Activated CD4-positive, alpha-beta T cell treated with anti-CD3 and anti-CD28 coated beads, Interleukin-2, amount 50 U/mL, for 48 hours (primary cell): ENCODE measurements at regions not wholly inside any gene's neighbourhood (a gene's known extent, or its start where the extent isn't known, plus 50 kb on each side); places are given as distances from the start of the nearest gene placed in this dataset.

Source experiments
- DNase-seq, 2 experiments: peaks; one replicate each; pipeline ENCODE4 v3.0.0-alpha.2; 2020

DNA sequence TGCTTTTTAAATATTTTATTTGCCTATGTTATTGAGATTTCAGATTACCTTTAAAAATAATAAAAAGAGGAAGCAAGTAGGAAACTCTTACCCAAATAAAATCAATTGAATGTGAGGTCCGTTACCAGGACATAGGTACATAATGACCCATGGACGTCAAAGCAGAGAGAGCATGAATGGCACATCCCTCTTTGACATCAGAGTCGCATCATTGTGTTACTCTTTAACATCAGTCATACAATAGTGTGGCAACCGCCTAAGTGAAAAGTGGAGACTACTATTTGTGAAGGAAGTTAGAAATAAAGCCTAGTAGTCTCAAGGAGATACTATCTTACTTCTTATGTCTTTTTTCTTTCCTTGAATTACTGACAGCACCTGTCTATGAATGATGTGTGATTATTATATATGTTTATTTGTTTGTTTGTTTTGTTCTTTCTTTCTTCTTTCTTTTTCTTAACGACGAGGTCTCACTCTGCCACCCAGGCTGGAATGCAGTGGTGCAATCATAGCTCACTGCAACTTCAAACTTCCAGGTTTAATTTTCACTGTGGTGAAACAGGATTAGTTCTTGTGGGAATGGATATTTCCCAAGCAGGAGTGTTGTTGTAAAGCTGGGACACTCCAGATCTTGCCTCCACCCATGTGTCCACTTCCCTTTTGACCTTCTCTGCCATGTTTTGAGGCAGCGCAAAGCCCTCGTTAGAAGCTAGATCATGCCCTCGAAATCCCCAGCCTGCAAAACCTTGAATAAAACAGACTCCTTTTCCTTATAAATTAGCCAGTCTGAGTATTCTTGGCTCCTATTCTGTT is 407.2 kb upstream of the NETO1 start:
- DNase-seq, result no peak

DNA sequence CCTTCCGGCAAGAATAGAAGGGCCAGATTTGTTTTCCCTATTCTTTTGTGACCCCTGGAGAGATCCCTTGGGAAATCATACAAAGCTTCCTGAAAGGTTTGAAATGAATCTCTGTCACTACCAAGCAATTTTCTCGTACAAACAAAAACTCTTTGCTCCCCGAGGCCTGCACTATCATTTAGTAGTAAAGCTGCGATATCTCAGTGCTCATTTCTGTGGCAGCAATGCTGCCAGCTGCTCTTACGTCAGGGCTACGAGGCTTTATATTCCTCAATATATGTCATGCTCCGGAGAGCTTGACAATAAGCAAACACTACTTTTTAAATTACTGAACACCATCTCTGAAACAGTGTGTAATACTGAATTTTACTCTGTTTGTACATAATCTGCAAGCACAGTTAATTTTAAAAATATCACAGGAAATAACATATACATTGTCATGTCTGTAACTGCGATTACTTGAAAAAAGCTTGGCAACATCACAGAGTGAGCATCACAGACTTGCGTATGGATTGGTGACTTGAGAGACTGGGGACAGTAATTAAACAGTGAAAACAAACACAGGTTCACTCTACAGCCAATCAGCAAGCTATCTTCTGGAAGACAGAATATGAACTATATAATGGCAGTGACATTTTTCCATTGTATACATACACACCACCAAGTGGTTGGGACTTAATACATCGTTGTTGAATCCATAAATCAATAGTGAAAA is 403.3 kb upstream of the NETO1 start:
- no peak for DNase-seq

DNA sequence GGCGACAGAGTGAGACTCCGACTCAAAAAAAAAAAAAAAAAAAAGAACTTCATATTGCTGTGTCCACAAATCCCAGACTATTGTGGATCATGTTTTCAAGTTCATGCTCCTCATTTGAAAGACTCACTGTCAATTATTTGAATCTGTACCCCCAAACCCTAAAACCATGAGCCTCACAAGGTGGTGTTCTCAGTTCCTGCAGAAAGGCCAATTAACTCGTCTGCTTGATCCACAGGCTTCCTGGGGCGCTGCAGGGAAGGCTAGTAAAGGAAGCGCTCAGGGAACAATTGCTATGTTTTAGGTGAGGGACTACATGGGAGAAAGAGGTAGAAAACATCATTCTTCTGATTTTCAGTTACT is 396.8 kb upstream of the NETO1 start:
- no peak for DNase-seq

DNA sequence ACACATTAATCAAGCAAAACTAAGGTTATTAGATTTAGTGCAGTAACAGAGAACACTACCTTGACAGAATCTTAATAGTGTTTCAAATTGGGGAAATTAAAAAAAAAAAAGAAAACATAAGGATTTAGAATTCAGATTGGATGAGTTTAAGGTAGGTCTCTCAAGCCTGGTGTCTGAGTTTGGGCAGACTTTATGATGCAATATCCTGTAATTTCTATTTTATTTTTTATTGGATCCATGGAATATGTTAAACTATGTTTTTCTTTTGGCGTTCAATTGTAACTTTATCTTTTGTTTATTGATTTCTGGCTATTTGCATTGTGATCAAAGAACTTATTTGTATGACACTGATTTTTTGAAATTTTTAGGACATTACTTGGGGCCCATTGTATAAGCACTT is 394.1 kb upstream of the NETO1 start:
- no peak for DNase-seq

DNA sequence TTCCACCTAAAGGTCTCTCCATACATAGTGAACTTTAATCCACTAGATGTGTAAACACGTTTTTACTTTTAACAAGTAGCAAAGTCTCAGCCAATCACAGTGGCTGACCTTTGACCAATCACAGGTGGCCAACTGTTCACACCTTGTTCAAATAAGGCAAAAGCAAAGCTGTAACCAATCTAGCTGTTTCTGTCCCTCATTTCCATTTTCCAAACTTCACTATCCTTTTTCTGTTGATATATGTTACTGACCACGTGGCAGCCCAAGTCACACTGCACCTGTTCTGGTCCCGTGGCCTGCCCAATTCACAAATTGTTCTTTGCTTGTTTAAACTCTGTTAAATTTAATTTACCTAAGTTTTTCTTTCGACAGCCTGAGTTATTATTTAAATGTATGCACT is 393.5 kb upstream of the NETO1 start:
- DNase-seq, result no peak

DNA sequence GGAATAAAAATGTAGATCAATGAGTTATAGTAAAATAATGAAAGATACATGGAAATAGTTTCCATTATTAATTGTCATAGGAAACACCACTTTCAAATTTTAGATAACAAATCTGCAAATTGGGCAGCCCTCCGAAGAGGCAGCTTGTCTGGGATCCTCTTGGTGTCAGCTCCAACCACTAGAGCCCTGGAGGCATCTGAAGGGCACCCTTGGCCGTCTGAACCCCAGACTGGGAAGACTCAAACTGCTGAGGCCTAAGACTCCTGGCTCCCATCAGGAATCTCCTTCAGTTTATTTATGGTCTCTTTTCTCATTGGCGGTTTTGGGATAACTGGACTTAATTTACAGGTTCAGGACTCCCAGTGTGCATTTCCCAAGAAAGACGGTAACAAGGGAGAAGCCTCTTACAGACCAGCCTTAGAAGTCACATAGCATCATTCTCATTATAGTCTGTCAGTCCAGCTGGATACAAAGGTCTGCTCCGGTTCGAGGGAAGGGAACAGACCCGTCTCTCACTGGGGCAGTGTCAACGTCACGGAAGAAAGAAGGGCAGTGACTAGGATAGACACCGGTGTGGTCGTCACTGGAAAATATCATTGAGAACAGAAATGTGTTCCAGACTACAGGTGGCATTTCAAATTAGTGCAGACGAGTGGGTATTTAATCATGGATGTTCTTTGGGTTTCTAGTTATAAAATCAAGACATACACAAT is 390.7 kb upstream of the NETO1 start:
- no peak for DNase-seq

DNA sequence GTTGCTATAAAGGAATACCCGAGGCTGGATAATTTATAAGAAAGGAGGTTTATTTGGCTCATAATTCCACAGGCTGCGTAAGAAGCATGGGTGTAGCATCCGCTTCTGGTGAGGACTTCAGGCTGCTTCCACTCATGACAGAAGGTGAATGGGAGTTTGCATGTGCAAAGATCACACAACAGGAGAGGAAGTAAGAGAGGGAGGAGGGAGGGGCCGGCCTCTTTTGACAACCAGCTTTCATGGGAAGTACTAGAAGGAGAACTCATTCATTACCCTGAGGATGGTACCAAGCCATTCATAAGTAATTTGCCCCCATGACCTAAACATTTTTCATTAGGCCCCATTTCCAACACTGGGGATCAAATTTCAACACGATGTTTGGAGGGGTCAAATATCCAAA is 386.8 kb upstream of the NETO1 start:
- no peak for DNase-seq

DNA sequence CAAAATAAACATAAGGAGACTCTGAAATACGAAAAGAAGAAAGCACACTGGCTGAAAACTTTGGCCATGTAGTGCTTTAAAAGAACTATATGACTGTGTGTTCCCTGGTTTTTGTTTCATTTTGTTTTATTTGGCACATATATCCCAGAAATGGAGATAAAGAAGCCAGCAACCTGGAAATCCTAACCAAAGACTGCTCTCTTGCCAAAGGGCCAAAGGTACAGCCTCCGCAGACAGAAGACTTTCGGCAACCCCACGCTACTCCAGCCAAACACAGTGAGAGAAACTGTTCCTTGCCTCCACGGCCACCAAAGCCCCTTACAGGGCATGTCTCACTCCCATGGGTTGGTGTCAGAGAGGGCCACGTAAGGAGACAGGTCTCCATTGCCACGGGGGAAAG is 381.2 kb upstream of the NETO1 start:
- DNase-seq, result no peak

DNA sequence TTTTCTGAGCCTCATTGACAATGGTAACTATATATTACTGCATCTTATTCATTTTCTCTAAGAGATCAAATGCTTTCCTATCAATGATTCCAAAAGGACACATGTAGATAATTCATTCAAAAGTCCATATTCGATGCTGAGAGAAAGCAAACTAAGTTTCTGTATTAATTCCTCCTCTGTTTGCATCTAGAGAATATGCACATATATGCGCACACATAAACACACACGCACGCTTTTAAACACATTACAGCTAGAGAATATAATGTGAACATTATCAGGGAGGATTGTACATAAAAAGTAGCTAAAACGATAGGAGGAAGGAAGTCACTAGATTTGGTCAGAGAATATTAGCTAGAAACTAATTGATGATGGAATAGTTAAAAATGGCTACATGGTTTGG is 379.0 kb upstream of the NETO1 start:
- no peak for DNase-seq

DNA sequence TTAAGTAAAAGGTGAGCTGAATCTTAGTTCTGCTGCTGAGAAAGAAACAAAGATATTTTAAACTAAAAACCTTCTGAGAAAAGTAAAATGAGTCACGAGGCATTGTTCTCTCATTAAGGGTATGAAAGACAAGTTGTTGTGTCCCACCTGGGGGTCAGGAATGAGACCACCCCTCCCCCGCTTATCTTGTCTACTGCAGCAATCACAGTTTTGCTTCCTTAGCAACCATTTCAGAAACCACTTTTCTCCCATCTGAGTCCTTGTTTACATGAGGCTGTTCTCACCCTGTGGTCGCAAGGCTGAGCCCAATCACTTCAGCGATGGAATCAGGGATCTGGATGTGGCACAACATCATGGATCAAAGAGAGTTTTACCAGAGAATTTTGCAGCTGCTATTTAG is 377.6 kb upstream of the NETO1 start:
- DNase-seq, result no peak

DNA sequence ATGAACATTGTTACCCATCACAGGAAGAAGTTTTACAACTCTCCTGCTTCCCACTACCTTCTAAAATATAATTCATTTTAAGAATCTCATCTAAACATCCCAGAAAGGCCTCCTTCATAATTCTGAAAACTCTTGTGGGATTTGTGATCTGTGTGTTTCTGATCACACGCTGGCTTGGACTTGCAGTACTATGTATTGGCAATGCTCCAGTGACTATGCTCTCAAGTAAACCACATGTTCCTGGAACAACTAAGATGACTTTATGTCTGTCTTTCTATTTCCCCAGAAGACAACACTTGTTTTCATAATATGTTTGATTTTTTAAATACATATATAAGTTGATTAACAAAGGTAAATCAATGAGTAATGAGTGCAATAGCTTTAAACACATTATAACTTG is 376.6 kb upstream of the NETO1 start:
- DNase-seq, result no peak

DNA sequence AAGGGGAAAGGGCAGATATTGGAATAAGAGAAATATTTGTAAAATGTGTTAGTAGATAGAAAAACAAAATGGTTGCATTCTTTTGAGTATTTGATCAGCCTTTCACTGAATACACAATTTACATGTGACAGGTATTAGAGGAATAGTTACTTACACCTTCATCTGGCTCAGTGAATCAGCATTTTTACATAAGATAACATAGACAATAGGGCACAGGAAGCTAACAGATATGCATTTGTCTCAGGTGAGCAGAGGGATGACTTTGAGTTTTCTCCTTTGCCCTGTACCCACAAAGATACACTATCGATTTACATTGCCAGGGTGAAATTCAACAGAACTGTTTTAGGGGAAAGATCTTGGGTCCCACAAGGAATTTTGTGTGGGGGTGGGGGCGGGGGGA is 373.1 kb upstream of the NETO1 start:
- DNase-seq, result no peak

DNA sequence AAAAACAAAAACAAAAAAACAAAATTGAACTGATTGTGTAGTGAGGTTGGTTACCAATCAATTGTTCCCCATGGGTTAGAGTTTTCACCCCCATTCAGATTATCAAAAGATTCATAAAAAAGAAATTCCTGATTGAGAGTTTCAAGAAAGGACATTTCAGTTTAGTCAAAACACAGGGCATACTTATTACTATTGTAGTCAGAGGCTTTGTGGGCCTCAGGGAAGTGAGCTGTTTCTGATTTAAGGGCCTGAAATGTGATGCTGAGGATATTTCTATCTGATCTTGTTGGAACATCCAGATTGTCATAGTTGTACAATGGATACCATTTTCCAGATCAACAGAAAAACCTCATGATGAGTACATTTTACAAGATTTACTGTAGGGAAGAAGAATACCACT is 368.1 kb upstream of the NETO1 start:
- DNase-seq, result no peak

DNA sequence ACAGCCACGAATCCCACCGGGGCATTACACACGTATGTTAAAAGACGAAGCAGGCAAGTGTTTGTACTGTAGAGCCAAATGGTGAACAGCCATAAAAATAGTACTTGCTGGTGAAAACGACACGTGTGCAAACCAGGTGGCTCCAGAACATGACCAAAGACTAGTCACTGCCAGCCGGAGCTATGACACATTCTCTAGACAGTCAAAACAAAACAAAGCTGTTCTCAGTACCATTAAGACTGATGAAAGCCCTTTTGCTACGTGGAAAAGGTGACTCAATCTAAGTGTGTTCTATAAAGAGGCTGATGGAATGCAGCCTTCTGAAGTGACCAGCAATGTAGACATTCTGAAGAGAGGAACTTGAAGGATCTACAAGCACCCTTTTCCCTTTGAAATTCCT is 367.7 kb upstream of the NETO1 start:
- no peak for DNase-seq

DNA sequence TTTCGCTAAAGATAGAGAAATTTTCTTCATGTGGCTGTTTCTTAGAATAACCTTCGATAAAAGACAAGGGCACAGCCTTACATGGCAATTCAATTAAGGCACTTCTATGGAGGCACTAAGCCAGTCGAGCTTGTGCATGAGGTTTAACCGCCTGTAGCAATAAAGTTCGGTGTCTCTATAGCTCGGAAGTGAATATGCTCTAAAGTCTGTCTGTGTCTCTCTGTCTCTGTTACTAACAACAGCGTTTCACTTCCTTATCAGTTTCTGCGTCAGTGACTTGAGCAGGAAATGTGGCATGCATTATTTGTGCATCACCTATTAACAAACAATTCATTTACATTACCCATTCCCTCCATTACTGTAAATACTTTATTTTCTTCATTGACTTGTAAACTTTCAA is 365.1 kb upstream of the NETO1 start:
- no peak for DNase-seq

DNA sequence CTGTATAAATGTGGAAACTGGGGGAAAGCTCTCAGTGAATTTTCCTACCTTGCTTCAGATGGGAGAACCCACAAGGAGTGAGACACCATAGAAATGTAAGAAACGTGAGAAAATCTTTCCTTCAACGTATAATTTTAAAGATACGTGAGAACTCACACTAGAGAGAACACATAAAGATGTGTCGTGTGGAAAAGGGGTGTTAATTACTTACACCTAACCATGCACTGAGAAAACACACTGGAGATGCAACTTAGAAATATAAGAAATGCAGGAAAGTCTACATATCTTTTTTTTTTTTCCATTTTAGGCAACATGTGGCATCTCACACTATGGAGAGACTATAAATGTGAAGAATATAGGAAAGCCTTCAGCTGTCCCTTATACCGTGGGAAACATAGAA is 352.9 kb upstream of the NETO1 start:
- DNase-seq, result no peak

DNA sequence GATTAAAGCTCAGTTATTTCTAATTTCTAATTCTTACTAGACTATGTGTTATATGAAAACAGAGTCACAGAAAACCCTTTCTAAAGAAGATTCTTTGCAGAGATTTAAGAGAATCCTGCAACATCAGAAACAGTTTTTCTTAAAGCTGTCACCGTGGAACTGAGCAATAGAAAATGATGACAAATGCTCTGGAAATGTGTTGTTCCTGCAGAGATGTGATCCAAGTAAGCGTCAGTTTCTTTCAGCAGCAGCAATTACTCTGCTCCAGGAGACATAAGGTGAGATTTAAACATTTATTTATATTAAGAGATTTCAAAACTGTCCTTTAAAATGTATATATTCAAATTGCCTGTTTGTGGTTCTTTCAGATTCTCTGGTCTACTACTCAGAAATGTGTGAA is 350.5 kb upstream of the NETO1 start:
- no peak for DNase-seq

DNA sequence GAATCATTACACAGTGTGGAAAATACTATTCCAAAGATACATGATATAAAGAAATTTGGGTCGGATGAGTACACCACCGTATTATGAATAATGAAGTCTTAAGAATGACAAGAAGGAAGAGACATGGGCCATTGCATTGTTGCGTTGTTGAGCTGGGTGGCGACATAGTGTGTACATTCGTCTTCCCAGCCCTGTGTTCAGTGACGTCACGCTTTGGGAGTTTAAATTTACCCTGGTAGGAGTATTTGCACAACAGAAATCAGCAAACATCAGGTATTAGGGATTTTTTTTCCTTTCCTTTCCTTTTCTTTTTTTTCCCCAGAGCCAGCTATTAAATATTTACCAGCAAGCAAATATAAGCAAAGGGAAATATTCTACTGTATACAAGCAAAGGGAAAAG is 347.2 kb upstream of the NETO1 start:
- DNase-seq, result no peak

DNA sequence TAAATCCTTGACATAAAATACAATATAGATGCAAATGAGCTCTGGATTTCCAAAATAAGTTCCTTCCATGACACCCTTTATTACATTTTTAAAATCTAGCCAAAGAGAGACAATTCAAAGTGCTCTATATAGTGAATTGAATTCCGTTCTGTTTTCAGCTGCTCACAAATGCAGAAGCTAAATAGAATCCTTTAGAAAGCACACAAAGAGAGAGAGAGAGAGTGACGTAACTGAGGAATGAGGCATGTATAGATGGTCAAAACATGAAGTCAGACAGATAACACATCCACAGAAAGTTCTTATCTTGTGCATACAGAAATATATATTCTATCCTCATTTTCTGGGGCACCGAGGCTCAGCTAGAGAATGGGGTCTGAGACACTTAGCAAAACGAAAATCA is 344.7 kb upstream of the NETO1 start:
- no peak for DNase-seq

DNA sequence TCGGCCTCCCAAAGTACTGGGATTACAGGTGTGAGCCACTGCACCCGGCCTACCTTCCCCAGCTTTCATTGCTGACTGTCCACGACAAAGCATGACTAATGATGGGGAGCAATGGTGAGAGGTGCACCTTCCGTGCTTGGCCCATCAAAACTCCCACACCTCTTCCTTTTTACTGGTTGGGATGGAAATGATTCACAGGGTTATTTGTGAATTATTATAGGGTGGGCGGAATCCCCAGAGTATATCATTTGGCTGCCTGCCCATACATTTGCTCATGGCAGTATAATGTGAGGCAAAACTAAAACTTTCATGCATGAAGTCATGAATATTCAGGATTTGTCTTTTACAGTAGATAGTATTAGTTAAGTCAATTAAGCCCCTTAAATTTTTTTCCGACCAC is 334.2 kb upstream of the NETO1 start:
- DNase-seq, result no peak

DNA sequence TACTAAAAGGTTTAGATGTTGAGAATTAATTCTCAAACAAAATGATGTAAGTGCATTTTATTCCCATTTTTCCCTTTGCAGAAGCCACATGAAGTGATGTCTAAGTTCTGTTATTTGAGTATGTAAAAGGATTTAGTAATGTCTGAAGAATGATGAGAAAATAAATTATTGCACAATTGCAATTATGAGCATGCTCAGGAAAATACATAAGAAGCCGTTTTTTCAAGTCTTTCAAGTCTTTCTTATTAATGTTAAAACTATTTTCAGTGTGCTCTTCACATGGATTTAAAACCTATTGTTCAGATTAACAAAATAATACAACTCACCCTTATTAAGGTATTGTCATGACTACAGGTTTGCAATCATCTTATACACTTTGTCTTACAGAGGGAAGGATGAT is 331.4 kb upstream of the NETO1 start:
- DNase-seq, result no peak

DNA sequence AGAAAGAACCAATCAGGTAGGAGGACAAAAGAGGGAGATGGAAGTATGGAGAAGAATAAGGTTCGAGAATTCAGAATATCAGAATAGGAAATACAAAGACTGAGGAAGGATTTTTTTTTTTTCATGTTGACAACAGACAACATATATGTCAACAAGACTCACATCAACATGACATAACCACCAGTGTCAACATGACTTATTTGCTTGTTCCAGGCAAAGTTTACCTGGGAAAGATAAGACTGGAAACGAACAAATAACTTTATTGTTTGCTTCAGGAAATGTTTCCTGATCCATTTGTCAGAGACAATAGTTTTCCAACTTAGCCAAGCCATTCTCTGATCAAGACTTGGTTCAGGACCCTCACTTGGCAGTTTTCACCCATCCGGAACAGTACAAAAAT is 321.9 kb upstream of the NETO1 start:
- DNase-seq, result no peak

DNA sequence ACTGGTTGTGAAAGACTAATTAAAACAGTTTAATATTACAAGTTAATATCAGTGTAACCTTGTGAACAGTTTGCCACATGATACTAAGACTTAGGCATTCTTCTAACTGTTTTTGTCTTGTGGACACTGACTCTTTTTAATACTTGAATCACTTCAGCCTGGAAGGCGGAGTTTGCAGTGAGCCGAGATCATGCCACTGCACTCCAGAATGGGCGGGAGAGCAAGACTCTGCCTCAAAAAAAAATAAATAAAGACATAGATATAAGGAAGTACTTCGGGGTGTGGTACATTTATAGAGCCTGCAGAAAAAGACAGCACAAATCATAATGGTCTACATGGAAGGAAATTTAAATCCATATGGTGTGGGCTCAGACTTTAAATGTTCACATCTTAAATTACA is 300.4 kb upstream of the NETO1 start:
- DNase-seq, result no peak

DNA sequence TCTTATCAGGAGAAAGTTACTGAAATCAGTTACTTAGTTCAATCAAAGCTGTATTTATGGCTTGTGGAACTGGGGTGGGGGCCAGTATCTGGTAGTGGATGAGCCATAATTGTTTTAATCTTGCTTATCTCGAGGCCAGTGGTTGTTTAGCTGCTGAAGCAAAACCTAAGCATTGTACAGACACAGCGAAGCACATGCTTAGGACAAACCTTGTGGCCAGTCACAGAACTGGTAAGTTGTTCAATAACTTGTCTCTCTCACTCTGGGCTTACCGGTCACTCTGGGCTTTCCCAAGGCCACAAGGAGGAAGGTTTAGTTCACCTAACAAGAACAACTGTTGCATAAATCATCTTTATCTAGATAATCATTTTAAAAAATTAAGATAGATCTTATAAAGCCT is 296.6 kb upstream of the NETO1 start:
- DNase-seq, result no peak
